HG03175 (cell line): ENCODE measurements at regions not wholly inside any gene's neighbourhood (a gene's known extent, or its start where the extent isn't known, plus 50 kb on each side); places are given as distances from the start of the nearest gene placed in this dataset.
"Not testable (repeated sequence)": the region's sequence is repeated elsewhere in the genome, so short reads cannot be mapped to it uniquely, and the experiment has no call there.

Experiments
- ATAC-seq: cut with Tn5 transposase; IDR thresholded peaks from one replicate; pipeline ENCODE4 v1.9.1; 2021; ENCODE audit warnings: mild to moderate bottlenecking, moderate library complexity; ENCODE audit not compliant: unreplicated experiment

DNA sequence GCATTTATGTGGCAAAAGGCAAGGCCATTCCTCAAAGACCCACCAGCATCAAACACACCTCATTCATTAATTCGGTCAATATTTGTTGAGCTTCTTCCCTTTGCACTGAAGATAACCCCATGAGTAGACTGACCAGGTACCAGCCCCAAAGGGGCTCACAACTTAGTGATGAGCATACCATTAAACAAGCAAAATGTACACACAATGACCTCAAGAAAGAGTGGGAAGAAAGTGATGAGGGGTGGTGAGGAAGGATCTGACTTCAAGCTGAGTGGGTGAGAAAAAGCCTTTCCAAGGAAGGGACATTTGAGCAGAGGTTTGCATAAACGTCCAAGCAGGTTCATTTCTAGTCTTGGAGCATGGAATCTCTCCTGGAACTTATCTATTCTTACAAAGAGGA lies 562.5 kb downstream of the TOX3 start:
- ATAC-seq: no peak

DNA sequence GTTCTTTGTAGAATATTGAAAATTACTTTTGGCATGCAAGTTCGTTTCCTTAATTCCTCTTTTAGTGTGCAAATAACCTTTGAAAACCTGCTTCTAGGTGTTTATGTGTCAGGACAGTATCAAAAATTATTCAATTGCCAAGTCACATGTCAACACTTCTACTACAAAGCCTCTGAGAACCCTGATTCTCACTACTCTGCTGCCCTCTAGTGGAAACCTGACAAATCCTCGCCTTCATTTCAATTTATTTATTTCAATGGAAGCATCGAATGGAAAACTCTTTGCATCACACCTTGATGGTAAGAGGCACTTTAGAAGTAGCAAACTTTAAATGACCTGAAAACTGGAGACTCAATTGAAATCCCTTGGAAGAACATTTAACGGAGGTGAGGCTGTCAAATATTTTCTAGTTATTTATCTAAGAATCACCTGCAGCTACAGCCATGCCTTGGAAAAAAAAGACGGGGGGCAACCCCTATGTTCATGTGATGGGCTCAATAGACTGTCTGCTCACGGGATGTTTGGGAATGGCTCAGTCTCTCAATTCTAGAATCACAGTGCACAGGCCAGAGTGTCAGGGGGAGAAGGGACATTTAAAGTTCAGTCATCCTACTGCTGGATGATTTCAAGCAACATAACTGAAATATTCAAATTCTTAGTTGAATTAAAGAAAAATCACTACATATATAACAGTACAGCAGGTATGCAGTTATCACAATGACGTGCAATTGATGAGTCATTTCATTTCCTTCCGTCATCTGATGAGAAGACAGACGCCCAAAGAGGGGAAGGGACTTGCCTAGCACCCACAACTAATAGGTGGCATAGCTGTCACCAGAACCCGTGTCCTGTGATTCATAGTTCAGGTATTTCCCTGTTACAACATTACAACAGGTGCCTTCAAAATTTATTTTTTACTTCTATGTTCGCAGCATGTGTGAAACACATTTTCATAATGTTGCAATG lies 563.9 kb downstream of the TOX3 start:
- ATAC-seq: peak; percentile 65

DNA sequence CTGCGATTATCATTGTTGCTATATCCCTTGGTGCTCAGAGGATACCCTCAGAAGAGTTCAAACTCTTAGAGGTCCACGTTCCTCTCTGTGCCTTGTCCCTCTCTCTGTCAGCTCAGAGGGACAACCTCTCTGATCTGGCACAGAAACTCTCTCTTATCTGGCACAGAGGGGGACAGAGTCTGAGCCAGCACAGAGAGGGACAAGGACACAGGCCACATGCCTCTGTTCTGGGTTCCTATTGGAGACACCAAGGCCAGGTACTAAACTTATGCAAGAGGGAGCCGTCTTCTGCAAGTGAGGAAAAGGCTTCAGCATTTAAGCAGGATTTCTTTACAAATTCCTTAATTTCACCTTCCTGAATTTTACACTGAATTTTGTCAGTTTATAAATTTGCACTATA lies 565.2 kb downstream of the TOX3 start:
- no peak for ATAC-seq

DNA sequence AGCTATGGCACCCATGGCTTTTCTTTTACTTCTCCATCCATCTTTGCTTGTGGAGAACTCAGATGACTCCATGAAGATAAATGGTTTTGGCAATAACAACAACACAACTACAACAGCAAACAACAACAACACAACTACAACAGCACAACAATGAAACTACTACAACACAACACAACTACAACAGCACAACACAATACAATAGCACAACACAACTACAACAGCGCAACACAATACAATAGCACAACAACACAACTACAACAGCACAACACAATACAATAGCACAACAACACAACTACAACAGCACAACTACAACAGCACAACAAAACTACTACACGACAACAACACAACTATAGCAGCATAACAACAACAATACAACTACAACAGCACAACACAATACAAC lies 569.4 kb downstream of the TOX3 start:
- ATAC-seq: not testable (repeated sequence)

DNA sequence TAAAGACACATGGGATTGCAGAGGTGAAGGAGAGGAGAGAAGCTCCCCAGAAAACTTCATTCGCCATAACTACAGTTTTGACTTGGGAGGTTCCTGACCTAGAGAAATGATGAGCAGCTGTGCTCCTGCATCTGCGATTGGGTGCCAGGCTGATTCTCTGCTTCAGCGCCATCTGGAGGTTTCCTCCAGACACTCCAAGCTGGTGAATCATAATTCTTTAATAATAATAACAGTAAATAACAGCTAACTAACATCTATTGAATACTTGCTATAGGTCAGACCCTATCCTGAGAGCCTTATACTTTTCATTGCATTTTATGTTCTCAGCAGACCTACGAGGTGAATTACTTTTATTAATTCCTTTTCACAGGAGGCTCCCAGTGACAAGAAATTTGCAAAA lies 575.8 kb downstream of the TOX3 start:
- no peak for ATAC-seq

DNA sequence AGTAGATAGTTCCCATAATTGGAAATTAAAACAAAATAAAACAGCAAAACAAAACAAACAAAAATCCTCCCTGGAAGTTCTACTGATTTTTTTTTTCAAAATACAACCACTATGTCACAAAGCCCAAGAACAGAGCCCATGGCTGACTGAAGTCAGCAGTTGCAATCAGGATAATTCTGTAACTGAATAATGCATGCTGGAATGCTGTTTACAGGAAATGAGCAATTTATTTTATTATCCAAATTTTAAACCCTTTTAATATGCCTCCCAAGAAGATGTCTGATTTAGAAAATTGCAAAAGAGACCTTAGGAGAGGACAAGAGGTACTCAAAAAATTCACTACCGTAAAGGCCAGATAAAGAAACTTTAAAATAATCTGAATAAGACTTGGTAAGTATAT lies 578.2 kb downstream of the TOX3 start:
- ATAC-seq: no peak

DNA sequence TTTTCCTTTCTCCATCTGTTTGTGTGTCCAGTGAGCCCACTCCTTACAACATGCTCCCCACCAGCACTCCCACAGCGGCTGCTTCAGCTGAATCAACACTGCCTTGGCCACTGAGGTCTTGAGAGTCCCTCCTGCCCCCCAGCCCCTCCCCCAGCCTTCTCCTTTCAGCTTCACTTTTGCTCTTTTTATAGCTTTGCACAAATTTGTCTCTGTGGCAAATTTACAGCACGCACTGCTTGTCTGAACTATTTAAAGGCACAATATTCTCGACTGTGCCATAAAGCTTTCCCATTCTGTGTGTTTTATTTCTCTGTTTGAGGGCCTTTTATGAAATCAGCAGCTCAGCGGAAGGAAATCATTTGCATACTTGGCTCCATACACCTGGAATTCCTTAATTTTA lies 579.3 kb downstream of the TOX3 start:
- no peak for ATAC-seq

DNA sequence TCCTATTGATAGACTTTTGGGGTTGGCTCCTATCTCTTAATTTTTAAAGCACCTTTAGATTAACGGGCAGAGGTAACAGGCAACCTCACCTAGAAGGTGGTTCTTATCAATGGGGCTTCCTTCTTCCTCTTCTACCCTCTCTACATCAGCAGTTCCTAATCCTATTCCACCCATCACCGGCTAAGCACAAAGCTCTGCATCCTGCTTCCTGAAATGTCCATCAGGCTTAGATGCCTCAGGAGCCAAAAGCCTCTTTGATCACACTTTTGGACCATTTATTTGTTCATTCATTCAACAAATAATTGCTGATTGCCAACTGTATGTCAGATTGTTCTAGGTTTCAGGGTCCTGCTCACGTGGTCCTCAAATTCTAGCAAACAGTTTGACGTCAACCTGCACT lies 586.0 kb downstream of the TOX3 start:
- no peak for ATAC-seq

DNA sequence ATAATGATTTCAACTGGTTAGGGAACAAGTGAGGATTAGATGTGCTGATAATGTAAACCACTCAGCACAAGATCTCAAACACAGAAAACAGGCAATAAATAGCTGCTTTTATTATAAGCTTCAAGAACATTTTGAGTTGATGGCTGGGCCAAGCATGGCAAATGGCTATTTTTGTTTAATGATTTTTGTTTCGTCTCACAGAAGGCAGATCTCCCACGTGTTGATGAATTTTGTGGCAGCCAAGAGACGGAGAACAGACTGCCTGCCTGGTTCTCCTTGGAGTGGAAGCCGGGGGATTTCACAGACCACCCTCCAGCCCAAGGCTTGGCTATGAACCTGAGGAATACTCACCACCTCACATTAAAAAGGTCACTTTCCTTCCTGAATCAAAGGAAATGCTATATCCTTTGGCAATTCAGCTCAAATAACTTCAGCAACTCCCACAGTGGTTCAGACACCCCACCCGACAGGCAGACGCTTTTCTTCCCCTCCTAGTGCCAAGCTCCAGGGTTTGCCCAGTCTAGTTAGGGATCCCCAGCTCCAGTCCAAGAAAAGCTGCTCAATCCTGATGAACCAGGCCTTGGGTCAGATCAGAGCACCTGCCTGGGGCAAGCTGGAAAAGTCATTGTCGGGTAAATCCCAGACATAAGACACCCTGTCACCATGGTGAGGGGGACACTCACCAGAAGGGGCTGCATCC lies 593.5 kb downstream of the TOX3 start:
- no peak for ATAC-seq

DNA sequence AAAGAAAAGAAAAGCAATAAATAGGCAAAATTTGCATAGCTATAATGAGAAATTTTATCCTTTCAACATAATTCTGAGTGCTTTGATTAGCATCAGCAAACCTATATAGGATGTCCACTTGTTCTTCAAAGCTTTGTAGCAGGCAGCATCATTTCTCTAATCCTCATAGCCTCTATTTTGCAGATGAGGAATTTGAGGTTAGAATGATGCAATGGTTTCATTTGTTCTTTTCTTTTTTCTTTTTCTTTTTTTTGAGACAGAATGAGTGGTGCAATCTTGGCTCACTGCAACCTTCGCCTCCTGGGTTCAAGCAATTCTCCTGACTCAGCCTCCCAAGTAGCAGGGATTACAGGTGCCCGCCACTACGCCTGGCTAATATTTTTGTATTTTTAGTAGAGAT lies 594.4 kb downstream of the TOX3 start:
- no peak for ATAC-seq

DNA sequence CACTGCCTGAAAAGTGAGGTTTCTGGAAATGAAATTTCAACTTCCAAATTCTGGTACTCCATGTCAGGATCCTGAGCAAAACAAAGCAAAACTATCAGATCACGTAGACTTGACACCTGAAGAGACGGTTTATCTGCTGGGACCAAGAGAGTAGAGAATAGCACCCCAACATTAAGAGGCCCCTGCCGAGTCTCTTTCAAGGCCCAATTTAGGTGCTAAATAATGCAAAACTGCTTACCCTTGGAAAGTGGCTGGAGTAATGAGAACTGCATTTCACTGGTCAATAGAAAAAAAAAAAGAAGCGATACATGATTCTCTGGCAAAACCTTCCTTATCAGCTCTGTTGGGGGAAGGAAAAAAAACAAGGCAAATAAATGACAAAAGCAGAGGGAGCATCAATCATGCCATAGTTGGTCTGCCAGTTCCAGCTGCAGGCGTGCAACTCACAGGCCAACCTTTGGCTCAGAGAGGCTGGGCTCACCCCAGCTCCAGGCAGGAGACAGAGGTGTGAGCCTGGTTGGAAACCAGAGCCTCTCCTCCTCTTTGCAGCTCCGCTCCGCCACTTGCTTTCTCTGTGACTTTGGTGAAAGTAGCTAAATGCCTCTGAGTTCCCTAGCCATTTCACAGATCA lies 595.2 kb downstream of the TOX3 start:
- ATAC-seq: no peak

DNA sequence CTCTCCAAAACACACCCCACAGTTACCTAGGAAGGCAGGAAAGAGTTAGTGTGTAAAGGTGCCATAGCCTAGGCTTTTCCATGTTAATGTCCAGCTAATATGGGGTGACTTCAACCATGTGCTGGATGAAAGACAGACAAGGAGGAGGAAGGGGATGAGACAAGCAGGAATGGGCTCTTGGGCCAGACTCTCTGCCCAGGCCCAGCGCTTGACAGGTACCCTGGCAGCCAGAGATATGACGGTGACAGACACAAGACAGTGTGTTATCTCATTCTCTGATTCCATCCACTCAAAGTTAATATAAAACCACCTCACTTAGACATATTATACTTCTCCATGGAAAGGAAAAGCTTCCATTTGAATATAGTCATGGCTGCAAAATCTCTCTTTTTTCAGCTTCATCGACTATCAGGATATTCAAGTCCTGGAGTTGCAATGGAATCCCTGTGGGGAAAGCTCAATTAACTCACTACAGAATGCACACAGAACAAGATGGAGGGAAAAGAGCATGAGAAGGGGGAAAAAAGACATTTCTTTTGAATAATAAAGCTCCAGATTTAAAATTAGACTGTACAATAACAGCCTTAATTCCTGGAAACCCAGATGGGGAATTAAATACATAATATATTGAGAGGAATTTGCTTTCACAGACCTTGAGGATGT lies 596.7 kb downstream of the TOX3 start:
- no peak for ATAC-seq

DNA sequence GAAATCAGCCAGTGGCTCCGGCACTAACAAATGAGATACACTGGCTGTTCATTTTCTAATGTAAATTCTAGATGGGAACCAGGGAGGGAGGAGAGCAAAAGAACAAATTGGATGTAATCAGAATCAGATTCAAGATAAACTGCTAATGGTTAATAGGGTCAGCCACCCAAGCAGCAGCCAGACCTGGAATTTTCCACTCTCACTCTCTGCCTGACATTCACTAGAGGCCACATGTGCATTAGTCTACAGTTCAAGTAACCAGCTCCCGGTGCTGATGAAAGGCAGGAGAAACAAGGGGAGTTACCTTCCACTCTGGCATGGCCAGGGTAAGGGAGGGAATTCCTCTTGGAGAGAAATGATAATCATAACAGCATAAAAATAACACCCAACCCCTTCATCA lies 597.7 kb downstream of the TOX3 start:
- ATAC-seq: no peak

DNA sequence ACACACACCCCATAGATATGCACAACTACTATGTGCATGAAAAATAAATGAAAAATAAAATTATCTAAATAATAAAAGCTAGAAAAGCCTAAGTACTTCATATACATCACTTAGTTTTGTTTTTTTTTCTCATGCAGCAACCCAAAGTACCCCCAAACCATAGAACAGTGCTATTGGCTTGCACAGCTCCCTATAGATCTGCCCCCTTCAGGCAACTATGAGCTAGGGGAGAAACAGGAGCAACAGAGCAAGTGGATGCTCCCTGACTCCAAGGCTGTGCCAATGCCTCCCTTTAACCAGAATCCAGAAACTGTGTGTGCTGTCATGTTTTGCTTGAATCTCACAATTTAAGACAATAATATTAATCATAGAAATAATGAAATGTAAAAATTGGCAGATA lies 605.5 kb downstream of the TOX3 start:
- ATAC-seq: no peak

DNA sequence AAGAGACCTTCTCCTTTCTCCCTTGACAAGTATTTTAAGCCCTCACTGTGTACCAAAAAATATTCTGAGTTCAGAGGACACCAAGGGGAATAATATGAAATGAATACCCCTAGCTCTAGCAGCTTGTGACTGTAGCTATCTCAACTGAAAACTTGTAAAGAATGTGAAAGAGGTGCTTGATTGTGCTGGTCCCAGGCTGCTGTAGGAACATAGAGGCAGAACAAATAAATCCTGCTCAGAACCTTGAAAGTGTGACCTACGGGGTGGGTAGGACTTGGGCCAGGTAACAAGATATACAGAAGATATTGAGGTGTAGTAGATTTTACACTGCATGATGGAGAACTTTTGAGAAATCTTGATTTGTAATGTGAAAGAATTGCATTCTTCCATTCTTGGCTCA lies 606.8 kb downstream of the TOX3 start:
- no peak for ATAC-seq

DNA sequence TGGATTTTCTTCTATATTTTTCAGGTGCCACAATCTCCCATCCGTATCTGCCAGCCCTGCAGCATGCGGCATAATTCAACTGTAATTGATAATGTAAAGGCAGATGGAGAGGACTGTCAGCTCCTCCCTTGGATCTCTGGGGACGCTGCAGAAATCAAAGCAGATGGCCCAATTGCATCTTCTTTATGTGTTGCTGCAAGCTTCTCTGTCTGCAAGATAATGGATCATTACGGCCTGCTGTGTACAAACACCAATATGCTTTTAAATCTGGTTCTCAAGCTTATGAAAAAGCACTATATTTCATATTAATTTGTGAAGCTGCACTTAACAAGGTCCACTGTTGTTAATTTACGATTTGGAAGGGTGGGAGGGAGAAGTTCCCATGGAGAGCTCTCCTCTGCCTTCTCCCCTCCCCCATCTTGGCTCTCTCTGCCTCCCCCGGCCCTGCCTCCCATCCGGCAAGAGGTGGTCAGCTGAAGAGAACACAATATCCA lies 607.5 kb downstream of the TOX3 start:
- no peak for ATAC-seq

DNA sequence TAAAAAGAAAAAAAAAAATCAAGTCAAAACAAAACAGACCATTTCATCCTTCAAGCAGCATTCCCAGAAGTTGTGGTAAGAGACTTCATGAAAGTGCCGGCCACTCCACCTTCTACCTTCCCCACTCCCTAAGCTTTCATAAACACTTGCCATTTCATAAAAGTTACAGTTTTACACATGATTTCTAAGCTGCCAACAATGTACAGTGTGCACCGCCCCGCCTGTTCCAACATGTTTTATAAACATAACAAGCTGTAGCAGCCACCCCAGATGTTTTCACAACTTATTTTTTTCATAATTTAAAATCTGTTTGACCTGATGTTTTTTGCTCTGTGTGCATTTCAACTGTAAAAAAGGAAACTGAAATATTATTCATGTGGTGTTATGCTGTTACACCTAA lies 608.1 kb downstream of the TOX3 start:
- ATAC-seq: no peak

DNA sequence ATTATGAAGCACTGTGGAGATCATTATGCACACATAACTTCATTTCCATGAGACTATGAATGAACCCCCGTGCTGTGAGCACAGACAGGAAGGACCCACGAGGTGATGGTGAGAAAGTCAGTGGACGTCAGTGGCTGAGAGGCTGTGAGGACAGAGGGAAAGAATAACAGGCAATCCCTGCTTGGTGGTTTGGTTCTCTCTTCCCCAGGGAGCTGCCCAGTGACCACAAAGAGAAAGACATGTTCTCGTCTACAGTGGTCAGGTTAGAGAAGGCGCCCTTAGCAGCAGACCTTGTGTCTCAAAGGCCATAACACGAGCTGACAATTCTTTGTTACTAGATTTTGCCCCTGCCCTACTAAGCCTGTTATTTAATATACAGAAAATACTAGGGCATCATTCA lies 609.2 kb downstream of the TOX3 start:
- no peak for ATAC-seq

DNA sequence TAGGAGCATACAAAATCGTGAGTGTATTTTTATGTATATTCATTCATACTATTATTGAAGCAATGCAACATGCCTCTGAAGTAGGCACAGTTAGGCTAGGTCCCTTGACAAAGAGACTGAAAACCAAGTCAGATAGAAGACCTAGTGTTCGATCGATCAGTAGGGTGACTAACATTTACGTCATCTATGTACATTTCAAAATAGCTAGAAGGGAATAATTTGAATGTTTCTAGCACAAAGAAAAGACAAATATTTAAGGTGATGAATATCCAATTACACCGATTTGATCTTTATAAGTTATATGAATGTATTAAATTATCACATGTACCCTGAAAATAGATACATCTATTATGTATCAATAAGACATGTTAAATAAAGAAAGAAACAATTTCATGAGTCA lies 610.1 kb downstream of the TOX3 start:
- no peak for ATAC-seq

DNA sequence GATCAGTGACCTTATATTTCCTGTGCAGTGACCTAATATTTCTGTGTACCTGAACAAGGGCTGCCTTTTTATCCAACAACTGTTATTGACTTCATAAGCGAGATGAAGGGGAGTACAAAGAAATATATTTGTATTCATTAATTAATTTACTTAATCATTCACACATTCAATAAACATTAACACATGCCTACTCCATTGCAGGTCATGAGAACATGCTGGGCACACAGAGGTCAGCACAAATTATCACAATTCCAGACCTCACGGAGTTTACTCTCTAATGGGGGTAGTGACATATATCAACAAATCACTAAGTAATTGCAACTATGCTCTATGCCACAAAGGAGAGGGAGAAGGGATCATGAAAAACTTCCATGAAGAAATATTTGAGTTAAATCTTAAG lies 614.6 kb downstream of the TOX3 start:
- ATAC-seq: no peak

DNA sequence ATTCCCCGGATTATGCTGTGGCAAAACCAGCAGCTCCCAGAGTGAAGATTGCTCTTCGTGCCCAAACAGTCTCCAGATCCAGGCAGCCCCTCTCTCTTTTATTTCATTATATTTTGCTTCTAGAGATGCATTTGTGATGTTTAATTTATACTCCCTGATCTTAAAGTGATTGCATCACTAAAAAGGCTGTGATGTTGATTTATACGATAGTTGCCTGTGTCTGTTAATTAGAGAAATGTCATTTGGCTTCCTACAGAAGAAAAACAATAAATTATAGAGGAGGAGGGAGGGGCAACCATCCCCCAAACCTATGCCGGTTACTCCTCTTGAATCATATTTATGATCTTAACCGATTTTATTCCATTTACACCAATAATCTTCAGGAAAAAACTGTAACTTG lies 615.3 kb downstream of the TOX3 start:
- no peak for ATAC-seq
